OCI-LY7 (cell line): ENCODE measurements at regions not wholly inside any gene's neighbourhood (a gene's known extent, or its start where the extent isn't known, plus 50 kb on each side); places are given as distances from the start of the nearest gene placed in this dataset.
"Not testable (repeated sequence)": the region's sequence is repeated elsewhere in the genome, so short reads cannot be mapped to it uniquely, and the experiment has no call there.

ENCODE experiments used
- BruUV-seq: library from RNA; stranded (reverse); fragments of 400-500 nt; replicated peaks from 2 replicates; lab custom pipeline; 2021; lab: Mats Ljungman, UMichigan
- CTCF ChIA-PET: fragments of 300-600 bp; sonication (Branson Sonifier 250); formaldehyde crosslinking; loops from one replicate; lab custom pipeline; 2022; ENCODE audit warnings: antibody characterized with exemption; ENCODE audit not compliant: unreplicated experiment; lab: Charles Lee
- POLR2A ChIA-PET: fragments of 300-600 bp; sonication (Branson Sonifier 250); formaldehyde crosslinking; loops from one replicate; lab custom pipeline; 2022; ENCODE audit warnings: antibody characterized with exemption; lab: Charles Lee
- DNase-seq: peaks from one replicate; pipeline ENCODE4 v3.0.0-alpha.2; 2015; ENCODE audit warnings: low spot score
- H2AFZ ChIP-seq: fragments of 200-600 bp; sonication (generic), shearing (Covaris generic); 2 replicates; pipeline ENCODE4 v1.6.1; 2014; ENCODE audit warnings: mild to moderate bottlenecking, antibody characterized with exemption, low read length, moderate library complexity
- H3K27ac ChIP-seq: fragments of 200-600 bp; sonication (generic); 2 replicates; pipeline ENCODE4 v1.5.1; 2014; ENCODE audit warnings: mixed run types, low read depth, mild to moderate bottlenecking, moderate library complexity, low read length, inconsistent platforms; ENCODE audit not compliant: poor library complexity, severe bottlenecking
- H3K36me3 ChIP-seq: fragments of 200-600 bp; sonication (generic); 2 replicates; pipeline ENCODE4 v1.6.1; 2014; ENCODE audit warnings: mild to moderate bottlenecking, antibody characterized with exemption, low read length, moderate library complexity, mixed read lengths; ENCODE audit not compliant: insufficient read depth
- H3K4me1 ChIP-seq: fragments of 200-600 bp; sonication (generic); 2 replicates; pipeline ENCODE4 v1.5.1; 2014; ENCODE audit warnings: mild to moderate bottlenecking, low read length; ENCODE audit not compliant: insufficient read depth, poor library complexity, severe bottlenecking
- H3K4me2 ChIP-seq: fragments of 200-600 bp; sonication (generic); 2 replicates; pipeline ENCODE4 v1.6.1; 2014; ENCODE audit warnings: mild to moderate bottlenecking, low read length
- H3K4me3 ChIP-seq: fragments of 200-600 bp; sonication (generic); 2 replicates; pipeline ENCODE4 v1.5.1; 2014; ENCODE audit warnings: mild to moderate bottlenecking, low read depth, low read length; ENCODE audit not compliant: poor library complexity, severe bottlenecking
- H3K79me2 ChIP-seq: fragments of 200-600 bp; sonication (generic); 2 replicates; pipeline ENCODE4 v1.6.1; 2016; ENCODE audit warnings: low read depth, mild to moderate bottlenecking, low read length, moderate library complexity, mixed read lengths; ENCODE audit not compliant: insufficient read depth
- H3K9me2 ChIP-seq: fragments of 200-600 bp; sonication (generic); 2 replicates; pipeline ENCODE4 v1.6.1; 2016; ENCODE audit warnings: mild to moderate bottlenecking, low read length, mixed read lengths; ENCODE audit not compliant: insufficient read depth
- H3K9me3 ChIP-seq: fragments of 200-600 bp; sonication (generic); 2 replicates; pipeline ENCODE4 v1.6.1; 2014; ENCODE audit warnings: mild to moderate bottlenecking, mixed run types, low read length, mixed read lengths
- H4K20me1 ChIP-seq: fragments of 200-600 bp; sonication (generic); 2 replicates; pipeline ENCODE4 v1.6.1; 2014; ENCODE audit warnings: mild to moderate bottlenecking, antibody characterized with exemption, low read length, moderate library complexity, mixed read lengths; ENCODE audit not compliant: insufficient read depth
- intact Hi-C: fragments of 100-400 bp; cut with micrococcal nuclease; formaldehyde crosslinking; loops from one replicate; pipeline ENCODE4 v1.10.0; 2022; ENCODE audit not compliant: unreplicated experiment

GRCh38 chr4:131732034-131732630, 1417.0 kb upstream of the PCDH10 start:
- H3K27ac ChIP-seq, H3K4me1 ChIP-seq, H3K9me2 ChIP-seq, CTCF ChIA-PET, DNase-seq, H3K4me3 ChIP-seq, H3K36me3 ChIP-seq, H3K9me3 ChIP-seq, intact Hi-C loops, H3K4me2 ChIP-seq, H2AFZ ChIP-seq, H4K20me1 ChIP-seq, H3K79me2 ChIP-seq, POLR2A ChIA-PET, BruUV-seq: not testable (repeated sequence)

GRCh38 chr4:131734321-131734720, 1414.8 kb upstream of the PCDH10 start:
- H3K79me2 ChIP-seq, intact Hi-C loops, BruUV-seq, POLR2A ChIA-PET, H2AFZ ChIP-seq, H3K9me2 ChIP-seq, H3K36me3 ChIP-seq, CTCF ChIA-PET, H3K4me1 ChIP-seq, DNase-seq, H3K4me3 ChIP-seq, H3K27ac ChIP-seq, H4K20me1 ChIP-seq, H3K4me2 ChIP-seq, H3K9me3 ChIP-seq: not testable (repeated sequence)

GRCh38 chr4:131734851-131735385, 1414.2 kb upstream of the PCDH10 start:
- H3K36me3 ChIP-seq, H4K20me1 ChIP-seq, H3K27ac ChIP-seq, BruUV-seq, CTCF ChIA-PET, DNase-seq, H3K4me3 ChIP-seq, POLR2A ChIA-PET, H3K79me2 ChIP-seq, H3K9me3 ChIP-seq, H3K4me1 ChIP-seq, H3K9me2 ChIP-seq, H3K4me2 ChIP-seq, intact Hi-C loops, H2AFZ ChIP-seq: not testable (repeated sequence)

- H3K4me3 ChIP-seq, H3K36me3 ChIP-seq, intact Hi-C loops, CTCF ChIA-PET, H3K9me2 ChIP-seq, BruUV-seq, DNase-seq, POLR2A ChIA-PET, H3K79me2 ChIP-seq, H3K4me1 ChIP-seq, H3K27ac ChIP-seq, H3K4me2 ChIP-seq, H4K20me1 ChIP-seq, H3K9me3 ChIP-seq, H2AFZ ChIP-seq: not testable (repeated sequence)
Observed at GRCh38 chr4:131738991-131739390, 1410.1 kb upstream of the PCDH10 start.

DNA sequence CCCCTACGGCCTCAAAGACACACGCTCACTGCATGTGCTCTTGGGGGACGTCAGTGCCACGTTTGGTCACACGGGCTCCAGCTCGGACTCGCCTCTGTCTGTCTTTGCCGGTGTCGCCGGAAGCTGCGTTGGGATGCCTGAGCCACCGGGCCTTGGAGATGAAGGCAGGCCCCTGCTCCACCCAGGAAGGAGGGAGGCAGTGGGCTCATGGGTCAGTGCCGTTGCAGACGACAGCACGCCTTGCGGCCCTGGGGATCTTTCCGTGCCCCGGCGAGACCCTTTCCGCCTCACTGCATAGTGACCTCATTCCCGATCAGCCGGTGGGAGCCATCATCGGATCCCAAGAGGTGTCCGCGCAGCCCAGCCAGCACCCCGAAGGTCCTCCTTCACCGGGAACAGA, 1407.3 kb upstream of the PCDH10 start:
- H3K79me2 ChIP-seq, intact Hi-C loops, H3K4me1 ChIP-seq, CTCF ChIA-PET, H3K4me3 ChIP-seq, H4K20me1 ChIP-seq, H3K4me2 ChIP-seq, H2AFZ ChIP-seq, H3K27ac ChIP-seq, POLR2A ChIA-PET, DNase-seq, H3K9me3 ChIP-seq, H3K9me2 ChIP-seq, BruUV-seq, H3K36me3 ChIP-seq: not testable (repeated sequence)

- POLR2A ChIA-PET, H3K9me2 ChIP-seq, H3K27ac ChIP-seq, H4K20me1 ChIP-seq, H3K4me2 ChIP-seq, H3K4me1 ChIP-seq, H3K9me3 ChIP-seq, DNase-seq, BruUV-seq, intact Hi-C loops, H3K4me3 ChIP-seq, H3K36me3 ChIP-seq, CTCF ChIA-PET, H2AFZ ChIP-seq, H3K79me2 ChIP-seq: not testable (repeated sequence)
Observed at GRCh38 chr4:131742536-131743205, 1406.4 kb upstream of the PCDH10 start.
